Loucy (cell line): ENCODE measurements at regions not wholly inside any gene's neighbourhood (a gene's known extent, or its start where the extent isn't known, plus 50 kb on each side); places are given as distances from the start of the nearest gene placed in this dataset.

Experiments used
- H2AFZ ChIP-seq: fragments of 200-600 bp; sonication (generic); 2 replicates; pipeline ENCODE4 v1.6.0; 2016; ENCODE audit warnings: antibody characterized with exemption, mild to moderate bottlenecking, low read length, moderate library complexity
- H3F3A ChIP-seq: fragments of 200-600 bp; 2 replicates; pipeline ENCODE4 v1.6.0; 2016; ENCODE audit warnings: antibody characterized with exemption, low read depth, mild to moderate bottlenecking
- H3K27me3 ChIP-seq: fragments of 200-600 bp; sonication (generic); 2 replicates; pipeline ENCODE4 v1.6.1; 2014; ENCODE audit warnings: low read length, mild to moderate bottlenecking; ENCODE audit not compliant: insufficient read depth, poor library complexity, severe bottlenecking
- H3K36me3 ChIP-seq: fragments of 200-600 bp; sonication (generic); 2 replicates; pipeline ENCODE4 v1.6.1; 2016; ENCODE audit warnings: low read length; ENCODE audit not compliant: insufficient read depth
- H3K4me1 ChIP-seq: fragments of 200-600 bp; sonication (generic); 2 replicates; pipeline ENCODE4 v1.5.1; 2014; ENCODE audit warnings: low read length, mild to moderate bottlenecking; ENCODE audit not compliant: insufficient read depth, poor library complexity, severe bottlenecking
- H3K4me2 ChIP-seq: fragments of 200-600 bp; sonication (generic); 2 replicates; pipeline ENCODE4 v1.6.0; 2014; ENCODE audit warnings: antibody characterized with exemption, low read length, low read depth, mild to moderate bottlenecking; ENCODE audit not compliant: poor library complexity, severe bottlenecking
- H3K4me3 ChIP-seq: fragments of 200-600 bp; sonication (generic); 2 replicates; pipeline ENCODE4 v1.5.1; 2014; ENCODE audit warnings: low read length, mild to moderate bottlenecking, mixed read lengths; ENCODE audit not compliant: poor library complexity, severe bottlenecking
- H3K79me2 ChIP-seq: fragments of 200-600 bp; sonication (generic); 2 replicates; pipeline ENCODE4 v1.6.1; 2014; ENCODE audit warnings: low read length; ENCODE audit not compliant: insufficient read depth
- H3K9ac ChIP-seq: fragments of 200-600 bp; sonication (generic); 2 replicates; pipeline ENCODE4 v1.6.0; 2014; ENCODE audit warnings: mild to moderate bottlenecking, low read depth, low read length, moderate library complexity; ENCODE audit not compliant: poor library complexity, severe bottlenecking
- H3K9me2 ChIP-seq: fragments of 200-600 bp; sonication (generic); replicated peaks from 2 replicates; pipeline ENCODE4 v1.6.1; 2016; ENCODE audit warnings: low read depth, low read length, mixed read lengths
- H3K9me3 ChIP-seq: fragments of 200-600 bp; sonication (generic); 2 replicates; pipeline ENCODE4 v1.6.1; 2014; ENCODE audit warnings: mild to moderate bottlenecking, antibody characterized with exemption, low read length, low read depth; ENCODE audit not compliant: insufficient read depth
- H4K20me1 ChIP-seq: fragments of 200-600 bp; sonication (generic); 2 replicates; pipeline ENCODE4 v1.6.0; 2014; ENCODE audit warnings: antibody characterized with exemption, low read length, mild to moderate bottlenecking; ENCODE audit not compliant: insufficient read depth, poor library complexity, severe bottlenecking
- CTCF ChIP-seq: fragments of 200-600 bp; sonication (generic); conservative IDR thresholded peaks from 2 replicates; pipeline ENCODE4 v1.5.1; 2014; ENCODE audit warnings: mild to moderate bottlenecking, antibody characterized with exemption, low read length
- EZH2phosphoT487 ChIP-seq: fragments of 200-600 bp; IDR thresholded peaks from 2 replicates; pipeline ENCODE4 v1.6.1; 2018; ENCODE audit warnings: antibody characterized with exemption, mild to moderate bottlenecking, moderate library complexity, borderline replicate concordance

- no peaks in the 10 kb centered on the region for H3K36me3 ChIP-seq
- H4K20me1 ChIP-seq = no peaks in the 10 kb centered on the region
- no peak overlapping the region for H3K9ac ChIP-seq
- TF ChIP-seq EZH2phosphoT487 (no peak), CTCF (no peak)
- H3K4me2 ChIP-seq = no peak overlapping the region
- H2AFZ ChIP-seq = no peak overlapping the region
- H3K9me2 ChIP-seq = no peaks in the 10 kb centered on the region
- no peaks in the 10 kb centered on the region for H3K27me3 ChIP-seq
- no peaks in the 10 kb centered on the region for H3F3A ChIP-seq
- H3K9me3 ChIP-seq = no peaks in the 10 kb centered on the region
- H3K4me3 ChIP-seq = no peak overlapping the region
- H3K4me1 ChIP-seq = peaks cover 36% of the 10 kb centered on the region
- H3K79me2 ChIP-seq = no peaks in the 10 kb centered on the region
Measured at GRCh38 chr5:68459810-68460139, 244.2 kb downstream of the PIK3R1 start.

GRCh38 chr5:68460147-68460798, 244.7 kb downstream of the PIK3R1 start:
- no peaks in the 10 kb centered on the region for H3K27me3 ChIP-seq
- no peak overlapping the region for H3K4me3 ChIP-seq
- H2AFZ ChIP-seq = no peak overlapping the region
- TF ChIP-seq CTCF = peak; percentile 92
- no peak for TF ChIP-seq EZH2phosphoT487
- no peak overlapping the region for H3K4me2 ChIP-seq
- H3F3A ChIP-seq = no peaks in the 10 kb centered on the region
- H3K9me3 ChIP-seq = no peaks in the 10 kb centered on the region
- H3K9me2 ChIP-seq = no peaks in the 10 kb centered on the region
- H3K79me2 ChIP-seq = no peaks in the 10 kb centered on the region
- H3K4me1 ChIP-seq = peaks cover 41% of the 10 kb centered on the region
- no peak overlapping the region for H3K9ac ChIP-seq
- no peaks in the 10 kb centered on the region for H3K36me3 ChIP-seq
- no peaks in the 10 kb centered on the region for H4K20me1 ChIP-seq

- Histone ChIP-seq H3F3A (no peaks in the 10 kb centered on the region), H3K27me3 (no peaks in the 10 kb centered on the region), H3K4me1 (peaks cover 38% of the 10 kb centered on the region), H3K36me3 (no peaks in the 10 kb centered on the region), H4K20me1 (no peaks in the 10 kb centered on the region), H3K9ac (no peak overlapping the region), H3K4me3 (no peak overlapping the region), H2AFZ (no peak overlapping the region), H3K79me2 (no peaks in the 10 kb centered on the region), H3K9me3 (no peaks in the 10 kb centered on the region), H3K9me2 (no peaks in the 10 kb centered on the region), H3K4me2 (no peak overlapping the region)
- TF ChIP-seq CTCF (no peak), EZH2phosphoT487 (no peak)
Measured at GRCh38 chr5:68463606-68464005, 248.1 kb downstream of the PIK3R1 start.
